Effector CD8-positive, alpha-beta T cell (primary cell): ENCODE measurements at regions not wholly inside any gene's neighbourhood (a gene's known extent, or its start where the extent isn't known, plus 50 kb on each side); places are given as distances from the start of the nearest gene placed in this dataset.
"Not testable (repeated sequence)": the region's sequence is repeated elsewhere in the genome, so short reads cannot be mapped to it uniquely, and the experiment has no call there.

ENCODE experiments used
- DNase-seq: peaks from one replicate; lab custom pipeline; 2025; lab: John Stamatoyannopoulos, UW

GRCh38 chr6:139756381-139756780, 381.9 kb upstream of the CITED2 start:
- no peak for DNase-seq

- no peak for DNase-seq
Measured at GRCh38 chr6:139754898-139755775, 380.7 kb upstream of the CITED2 start.

GRCh38 chr6:139753198-139753861, 378.9 kb upstream of the CITED2 start:
- no peak for DNase-seq

- DNase-seq: no peak
Measured at GRCh38 chr6:139752086-139752485, 377.6 kb upstream of the CITED2 start.

- DNase-seq: no peak
Measured at GRCh38 chr6:139751179-139751578, 376.7 kb upstream of the CITED2 start.

- DNase-seq: no peak
Measured at GRCh38 chr6:139748353-139749146, 374.1 kb upstream of the CITED2 start.

GRCh38 chr6:139747154-139747553, 372.7 kb upstream of the CITED2 start:
- DNase-seq: no peak

GRCh38 chr6:139744891-139745290, 370.4 kb upstream of the CITED2 start:
- DNase-seq: no peak

GRCh38 chr6:139743664-139744437, 369.4 kb upstream of the CITED2 start:
- DNase-seq: no peak

- no peak for DNase-seq
Measured at GRCh38 chr6:139742671-139743070, 368.2 kb upstream of the CITED2 start.

GRCh38 chr6:139738801-139739455, 364.5 kb upstream of the CITED2 start:
- DNase-seq: no peak

GRCh38 chr6:139736325-139736906, 362.0 kb upstream of the CITED2 start:
- no peak for DNase-seq

GRCh38 chr6:139732451-139732850, 358.0 kb upstream of the CITED2 start:
- DNase-seq: no peak

- DNase-seq: no peak
Measured at GRCh38 chr6:139730340-139730974, 356.0 kb upstream of the CITED2 start.

- DNase-seq: no peak
Measured at GRCh38 chr6:139728876-139729427, 354.5 kb upstream of the CITED2 start.

GRCh38 chr6:139726272-139726671, 351.8 kb upstream of the CITED2 start:
- DNase-seq: not testable (repeated sequence)

- DNase-seq: no peak
Measured at GRCh38 chr6:139722530-139722929, 348.1 kb upstream of the CITED2 start.

GRCh38 chr6:139721954-139722353, 347.5 kb upstream of the CITED2 start:
- no peak for DNase-seq

GRCh38 chr6:139713900-139714506, 339.6 kb upstream of the CITED2 start:
- no peak for DNase-seq

GRCh38 chr6:139713424-139713823, 339.0 kb upstream of the CITED2 start:
- no peak for DNase-seq
